Tibial nerve (tissue), 4 donors: ENCODE measurements at regions not wholly inside any gene's neighbourhood (a gene's known extent, or its start where the extent isn't known, plus 50 kb on each side); places are given as distances from the start of the nearest gene placed in this dataset.

Experiments used
- DNase-seq, 2 donors: peaks; one replicate each; pipeline ENCODE4 v3.0.0-alpha.2; 2019; ENCODE audit warnings: low spot score in 2 of 2
- H3K27ac ChIP-seq, 4 donors: fragments of 200-600 bp; sonication (generic) in 3 of 4; one replicate each; pipeline ENCODE4 v1.5.1; 2017 to 2019; ENCODE audit warnings: mild to moderate bottlenecking in 1 of 4
- H3K27me3 ChIP-seq, 2 donors: fragments of 200-600 bp; sonication (generic) in 1 of 2; one replicate each; pipeline versions ENCODE4 v1.5.1 to v1.6.0; 2017 to 2019
- H3K36me3 ChIP-seq, 3 donors: fragments of 200-600 bp; sonication (generic); one replicate each; pipeline ENCODE4 v1.5.1; 2018 to 2019
- H3K4me1 ChIP-seq, 4 donors: fragments of 200-600 bp; sonication (generic) in 3 of 4; one replicate each; pipeline ENCODE4 v1.5.1; 2017 to 2019
- H3K4me3 ChIP-seq, 4 donors: fragments of 200-600 bp; sonication (generic) in 3 of 4; one replicate each; pipeline ENCODE4 v1.5.1; 2017 to 2019; ENCODE audit warnings: mild to moderate bottlenecking in 1 of 4, moderate library complexity in 1 of 4
- H3K9me3 ChIP-seq, 4 donors: fragments of 200-600 bp; sonication (generic) in 3 of 4; one replicate each; pipeline ENCODE4 v1.5.1; 2017 to 2019
- CTCF ChIP-seq, 5 experiments: fragments of 200-600 bp in 3 of 5; fragments of 450-650 bp in 2 of 5; sonication (generic) in 3 of 5; IDR thresholded peaks; one replicate each; pipeline ENCODE4 v1.5.1; 2016 to 2019; ENCODE audit warnings: antibody characterized with exemption in 5 of 5, mild to moderate bottlenecking in 3 of 5, moderate library complexity in 2 of 5
- EP300 ChIP-seq, 2 donors: sonication (generic); formaldehyde crosslinking; IDR thresholded peaks; one replicate each; pipeline ENCODE4 v1.6.1; 2017; ENCODE audit warnings: antibody characterized with exemption in 2 of 2, mild to moderate bottlenecking in 1 of 2
- POLR2A ChIP-seq, 2 donors: fragments of 450-650 bp; IDR thresholded peaks; one replicate each; pipeline ENCODE4 v1.6.1; 2017; ENCODE audit warnings: antibody characterized with exemption in 2 of 2, mild to moderate bottlenecking in 2 of 2, moderate library complexity in 2 of 2
- WGBS, 2 donors: methylation state at CpG; one replicate each; pipeline ENCODE4 v1.1.5; 2018; 5-methylcytosine and 5-hydroxymethylcytosine counted together

DNA sequence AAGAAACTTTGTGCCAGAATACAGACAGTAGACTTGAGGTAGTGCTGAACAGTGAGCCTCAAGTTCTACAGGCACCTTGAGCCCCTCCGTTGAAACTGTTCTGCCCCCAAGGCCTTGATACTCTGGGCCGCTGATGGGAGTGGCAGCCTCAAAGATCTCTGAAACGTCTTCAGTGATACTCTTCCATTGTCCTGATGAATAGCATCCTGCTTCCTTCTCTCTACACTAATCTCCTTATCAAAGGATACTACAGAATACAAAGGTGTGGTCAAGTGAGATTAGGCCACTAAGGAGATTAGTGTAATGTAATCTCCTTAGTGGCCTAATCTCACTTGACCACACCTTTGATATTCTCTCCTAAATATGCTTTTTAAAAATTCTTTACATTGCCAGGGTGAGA, 419.8 kb upstream of the SEL1L start:
- Histone ChIP-seq H3K4me3 (no peak overlapping the region), H3K27me3 (no peaks in the 10 kb centered on the region), H3K9me3 (no peaks in the 10 kb centered on the region), H3K27ac (no peak overlapping the region), H3K4me1 (no peaks in the 10 kb centered on the region), H3K36me3 (no peaks in the 10 kb centered on the region)
- DNase-seq: no peak
- WGBS, 2 donors: 74 to 87% methylated on average over 3 of the region's 3 CpGs
- TF ChIP-seq CTCF (IDR thresholded peaks at IDR 0.05): no peak
- TF ChIP-seq EP300 (IDR thresholded peaks at IDR 0.05): no peak
- TF ChIP-seq POLR2A (IDR thresholded peaks at IDR 0.05): no peak

DNA sequence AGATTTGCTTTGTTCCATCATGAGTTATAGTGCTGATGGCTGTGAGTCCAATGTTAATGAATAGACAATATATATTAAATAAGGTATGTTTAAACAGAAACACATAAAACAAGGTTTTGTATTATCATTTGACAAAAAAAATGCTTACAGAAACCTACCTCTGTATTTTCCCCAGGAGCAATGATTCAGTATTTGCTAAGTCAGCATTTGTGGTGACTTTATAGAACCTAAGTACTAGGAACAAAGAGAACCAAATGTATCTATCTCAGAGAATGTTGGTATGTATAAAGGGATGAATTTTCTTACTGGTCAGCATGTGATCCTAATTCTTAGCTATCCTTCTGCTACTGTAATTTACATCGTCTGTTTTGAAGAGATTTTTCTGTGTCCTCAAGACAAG, 421.5 kb upstream of the SEL1L start:
- H3K4me1 ChIP-seq: no peaks in the 10 kb centered on the region
- H3K27ac ChIP-seq: no peak overlapping the region
- WGBS, 2 donors: 66 to 67% methylated on average over 1 of the region's 1 CpG

DNA sequence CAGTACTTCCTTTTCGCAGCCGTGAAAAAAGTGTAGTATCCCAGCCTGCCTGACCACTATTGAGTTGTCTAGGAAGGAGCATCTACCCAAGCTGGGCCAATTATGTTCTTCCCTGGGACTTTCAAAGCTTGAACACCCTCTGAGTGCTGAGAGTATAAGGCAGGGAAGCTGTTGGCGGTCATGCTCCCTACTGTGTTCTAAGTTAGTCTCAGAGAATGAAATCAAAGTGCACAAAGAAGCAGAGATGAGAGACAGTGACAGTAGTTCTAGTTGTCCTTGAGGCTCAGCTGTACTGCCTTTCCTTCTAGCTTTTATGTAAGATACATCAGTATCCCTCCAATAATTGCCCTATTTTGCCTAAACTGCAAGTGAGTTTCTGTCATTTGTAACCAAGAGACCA, 427.1 kb upstream of the SEL1L start:
- H3K4me3 ChIP-seq: no peak overlapping the region
- 90 to 95% methylated on average over 3 of the region's 3 CpGs for WGBS, 2 donors
- no peaks in the 10 kb centered on the region for H3K27me3 ChIP-seq
- H3K4me1 ChIP-seq: no peaks in the 10 kb centered on the region
- H3K36me3 ChIP-seq: no peaks in the 10 kb centered on the region
- H3K27ac ChIP-seq: no peak overlapping the region
- TF ChIP-seq EP300 (IDR thresholded peaks at IDR 0.05): no peak
- no peak for TF ChIP-seq POLR2A (IDR thresholded peaks at IDR 0.05)
- no peak for TF ChIP-seq CTCF (IDR thresholded peaks at IDR 0.05)
- no peak for DNase-seq
- no peaks in the 10 kb centered on the region for H3K9me3 ChIP-seq

More for the DNA sequence above, 421.5 kb upstream of the SEL1L start:
- Histone ChIP-seq H3K36me3 (no peaks in the 10 kb centered on the region), H3K27me3 (no peaks in the 10 kb centered on the region), H3K4me3 (no peak overlapping the region), H3K9me3 (no peaks in the 10 kb centered on the region)
- TF ChIP-seq CTCF (IDR thresholded peaks at IDR 0.05) (no peak), POLR2A (IDR thresholded peaks at IDR 0.05) (no peak), EP300 (IDR thresholded peaks at IDR 0.05) (no peak)
- DNase-seq: no peak

DNA sequence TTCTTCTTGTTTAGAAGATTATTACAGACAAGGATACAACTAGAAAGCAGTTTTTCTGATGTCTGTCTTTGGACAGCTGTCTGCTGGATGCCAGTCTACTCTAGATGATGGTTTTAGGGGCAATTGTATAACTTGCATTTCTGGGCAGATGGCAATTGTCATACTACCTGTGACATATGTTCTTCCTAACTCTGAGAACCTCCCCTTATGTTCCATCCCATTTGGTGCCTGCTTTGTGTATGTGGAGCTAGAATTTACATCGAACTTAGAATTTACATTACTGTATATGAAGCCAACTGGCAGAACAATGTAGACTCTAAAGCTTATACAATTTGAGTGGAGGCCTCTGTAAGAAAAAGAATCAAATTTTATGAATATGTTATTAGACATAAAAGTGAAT, 430.2 kb upstream of the SEL1L start:
- no peak overlapping the region for H3K4me3 ChIP-seq
- DNase-seq: no peak
- TF ChIP-seq POLR2A (IDR thresholded peaks at IDR 0.05): no peak
- TF ChIP-seq CTCF (IDR thresholded peaks at IDR 0.05): no peak
- TF ChIP-seq EP300 (IDR thresholded peaks at IDR 0.05): no peak
- H3K36me3 ChIP-seq: no peaks in the 10 kb centered on the region
- H3K27me3 ChIP-seq: no peaks in the 10 kb centered on the region
- no peak overlapping the region for H3K27ac ChIP-seq
- WGBS, 2 donors: 91 to 94% methylated on average over 1 of the region's 1 CpG
- H3K4me1 ChIP-seq: no peaks in the 10 kb centered on the region
- H3K9me3 ChIP-seq: peaks cover 0 to 28% (median under 1%) of the 10 kb centered on the region in 4 donors

DNA sequence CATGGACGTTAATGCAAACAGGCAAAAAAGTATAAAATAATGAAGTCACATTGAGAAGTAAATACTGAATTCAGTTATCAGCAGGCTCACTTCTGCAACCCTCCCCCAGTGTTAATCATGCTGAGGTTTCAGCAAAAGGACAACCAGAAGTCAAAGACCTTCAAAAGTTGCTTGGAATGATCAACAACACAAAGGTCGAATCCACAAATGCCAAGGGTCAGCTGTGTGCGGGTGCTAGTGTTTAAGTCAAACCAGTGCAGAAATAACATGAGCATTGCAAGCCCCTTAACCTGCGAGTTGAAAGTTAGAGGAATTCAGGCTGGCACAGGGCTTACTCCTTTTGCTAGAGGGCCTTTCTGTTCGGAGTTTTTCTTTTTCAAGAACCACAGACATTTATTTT, 436.7 kb upstream of the SEL1L start:
- Histone ChIP-seq H3K27ac (no peak overlapping the region), H3K36me3 (no peaks in the 10 kb centered on the region), H3K4me3 (no peak overlapping the region), H3K9me3 (peaks cover 0 to 43% (median 2%) of the 10 kb centered on the region in 4 donors), H3K4me1 (no peaks in the 10 kb centered on the region), H3K27me3 (no peaks in the 10 kb centered on the region)
- no peak for DNase-seq
- no peak for TF ChIP-seq CTCF (IDR thresholded peaks at IDR 0.05)
- no peak for TF ChIP-seq EP300 (IDR thresholded peaks at IDR 0.05)
- no peak for TF ChIP-seq POLR2A (IDR thresholded peaks at IDR 0.05)
- 37 to 48% methylated on average over 5 of the region's 5 CpGs for WGBS, 2 donors
